ENCODE measurements at regions not wholly inside any gene's neighbourhood (a gene's known extent, or its start where the extent isn't known, plus 50 kb on each side); places are given as distances from the start of the nearest gene placed in this dataset.

DNA sequence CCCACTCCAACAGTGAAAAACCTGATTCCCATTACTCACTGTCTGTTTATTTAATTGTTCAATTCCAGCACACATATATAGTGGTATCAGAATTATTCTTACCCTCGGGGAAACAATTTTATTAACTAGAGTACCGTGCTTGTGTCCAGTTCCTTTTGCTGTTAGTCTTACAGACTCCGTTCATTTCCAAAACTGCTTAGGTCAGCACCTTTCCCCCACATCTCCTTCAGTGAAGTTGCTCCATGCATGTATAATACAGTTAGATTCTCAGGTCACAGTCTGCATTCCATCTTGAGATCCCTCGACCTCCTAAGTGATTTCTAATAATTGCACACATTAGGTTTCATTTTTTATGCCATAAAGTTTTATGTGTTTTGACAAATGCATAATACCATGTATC lies 56.3 kb upstream of the ZNF521 start:
- DNase-seq (ENCODE audit: low read depth in 4 of 4, low spot score in 2 of 4), result no peak

All from left renal cortex interstitium (tissue), 4 donors.